K562 (cell line): ENCODE measurements at regions not wholly inside any gene's neighbourhood (a gene's known extent, or its start where the extent isn't known, plus 50 kb on each side); places are given as distances from the start of the nearest gene placed in this dataset.

Experiments used
- ATAC-seq: fragments of 200-7000 bp; cut with Tn5 transposase; 3 replicates; pipeline ENCODE4 v1.9.1; 2020; ENCODE audit warnings: moderate library complexity
- BruUV-seq: library from RNA; stranded (reverse); fragments of 400-500 nt; replicated peaks from 2 replicates; lab custom pipeline; 2021; lab: Mats Ljungman, UMichigan
- CTCF ChIA-PET: fragments of 300-600 bp; formaldehyde crosslinking; extraction: SDS; loops from one replicate; lab custom pipeline; 2021; ENCODE audit warnings: low intra/inter-chr PET ratio; lab: Yijun Ruan, JAX
- POLR2A ChIA-PET: fragments of 300-600, 350-650 bp; sonication (Branson Sonifier 250); formaldehyde crosslinking; extraction: SDS; loops from one replicate; lab custom pipeline; 2021; ENCODE audit warnings: antibody characterized with exemption, inconsistent platforms; lab: Yijun Ruan, JAX
- DNase-seq, 4 experiments: peaks; one replicate each; pipeline versions ENCODE4 v3.0.0 to v3.0.0-alpha.2; 2011 to 2018; ENCODE audit warnings: low spot score in 3 of 4, mixed read lengths in 3 of 4; ENCODE audit errors: extremely low read depth in 1 of 4
- FAIRE-seq: peaks from 2 replicates; lab custom pipeline; 2011; peaks lifted over from hg19 to GRCh38; lab: Jason Lieb, UNC
- H2AFZ ChIP-seq: 2 replicates; pipeline ENCODE4 v1.6.0; 2011; ENCODE audit warnings: low read depth, low read length, control low read depth, inconsistent platforms
- H3K27ac ChIP-seq: fragments of 200-600 bp; 3 replicates; pipeline ENCODE4 v1.8.0; 2011; ENCODE audit warnings: low read depth, mild to moderate bottlenecking, control low read depth, inconsistent platforms, low read length, moderate library complexity, mixed read lengths; ENCODE audit errors: extremely low read depth
- H3K27me3 ChIP-seq, 2 experiments: fragments of 300-600 bp in 1 of 2; 2 replicates in 1 of 2; 3 replicates in 1 of 2; pipeline versions ENCODE4 v1.6.0 to v1.8.0; 2011; ENCODE audit warnings: inconsistent platforms in 2 of 2, low read length in 2 of 2, mild to moderate bottlenecking in 1 of 2, mixed read lengths in 1 of 2, moderate library complexity in 1 of 2; ENCODE audit not compliant: control insufficient read depth in 2 of 2, insufficient read depth in 2 of 2
- H3K36me3 ChIP-seq: fragments of 300-600 bp; 3 replicates; pipeline ENCODE4 v1.8.0; 2011; ENCODE audit warnings: mild to moderate bottlenecking, low read length, inconsistent platforms; ENCODE audit not compliant: control insufficient read depth, insufficient read depth
- H3K4me1 ChIP-seq, 2 experiments: fragments of 200-600 bp in 1 of 2; replicated peaks in 1 of 2; 2 replicates in 1 of 2; 3 replicates in 1 of 2; pipeline versions ENCODE4 v1.5.1 to v1.8.0; 2011; ENCODE audit warnings: inconsistent platforms in 2 of 2, low read length in 2 of 2, mild to moderate bottlenecking in 1 of 2, mixed read lengths in 1 of 2, moderate library complexity in 1 of 2; ENCODE audit not compliant: control insufficient read depth in 2 of 2, insufficient read depth in 2 of 2
- H3K4me2 ChIP-seq: 2 replicates; pipeline ENCODE4 v1.6.1; 2011; ENCODE audit warnings: low read length, control low read depth, inconsistent platforms, mixed read lengths; ENCODE audit not compliant: insufficient read depth
- H3K4me3 ChIP-seq: fragments of 200-600 bp; sonication (generic), shearing (Covaris generic); 2 replicates; pipeline ENCODE4 v1.5.1; 2016; ENCODE audit warnings: control low read depth, inconsistent platforms
- H3K79me2 ChIP-seq: fragments of 200-600 bp; 3 replicates; pipeline ENCODE4 v1.8.0; 2011; ENCODE audit warnings: low read length, inconsistent platforms; ENCODE audit not compliant: control insufficient read depth, insufficient read depth
- H3K9ac ChIP-seq, 2 experiments: 2 replicates each; pipeline versions ENCODE4 v1.6.0 to v1.6.1; 2011; ENCODE audit warnings: low read depth in 2 of 2, low read length in 2 of 2, control low read depth in 1 of 2, inconsistent platforms in 1 of 2, mild to moderate bottlenecking in 1 of 2, mixed read lengths in 1 of 2; ENCODE audit not compliant: insufficient read depth in 1 of 2
- H3K9me1 ChIP-seq: one replicate; pipeline ENCODE4 v1.6.0; 2011; ENCODE audit warnings: inconsistent platforms, mild to moderate bottlenecking, low read length, moderate library complexity; ENCODE audit not compliant: control insufficient read depth, insufficient read depth
- H3K9me3 ChIP-seq: replicated peaks from 2 replicates; pipeline ENCODE4 v1.5.1; 2011; ENCODE audit warnings: low read depth, low read length, inconsistent platforms; ENCODE audit not compliant: control insufficient read depth, insufficient read depth
- H4K20me1 ChIP-seq: replicated peaks from 2 replicates; pipeline ENCODE4 v1.6.1; 2011; ENCODE audit warnings: low read length, inconsistent platforms, mixed read lengths; ENCODE audit not compliant: control insufficient read depth, insufficient read depth
- ATF2 ChIP-seq: sonication (generic); formaldehyde crosslinking; IDR thresholded peaks from 2 replicates; pipeline ENCODE4 v1.8.1; 2022; ENCODE audit warnings: missing genetic modification reagents
- ESRRB ChIP-seq: fragments of 250-450 bp; sonication (Bioruptor Pico); IDR thresholded peaks from 2 replicates; pipeline ENCODE4 v1.5.0; 2020; ENCODE audit warnings: mild to moderate bottlenecking, moderate library complexity, borderline replicate concordance
- MTA1 ChIP-seq: fragments of 450-650 bp; IDR thresholded peaks from 2 replicates; pipeline ENCODE4 v1.6.1; 2017; ENCODE audit warnings: borderline replicate concordance
- NFRKB ChIP-seq: fragments of 450-650 bp; IDR thresholded peaks from 2 replicates; pipeline ENCODE4 v1.6.1; 2016; ENCODE audit warnings: low read depth
- RCOR1 ChIP-seq, 2 experiments: IDR thresholded peaks; 2 replicates each; pipeline ENCODE4 v1.6.1; 2012; ENCODE audit warnings: low read depth in 2 of 2, low read length in 2 of 2, borderline replicate concordance in 1 of 2, improper control_type of control experiment in 1 of 2
- TEAD1 ChIP-seq, 2 experiments: fragments of 450-650 bp in 1 of 2; sonication (generic) in 1 of 2; formaldehyde crosslinking; IDR thresholded peaks; 2 replicates each; pipeline versions ENCODE4 v1.4.0 to v1.8.0; 2020 to 2022; ENCODE audit warnings: mild to moderate bottlenecking in 2 of 2, missing genetic modification reagents in 1 of 2
- THRB ChIP-seq: fragments of 450-650 bp; formaldehyde crosslinking; conservative IDR thresholded peaks from 2 replicates; pipeline ENCODE4 v1.4.0; 2022; ENCODE audit warnings: mild to moderate bottlenecking, missing genetic modification characterization
- ZNF41 ChIP-seq: fragments of 250-450 bp; sonication (Bioruptor Pico); conservative IDR thresholded peaks from 2 replicates; pipeline ENCODE4 v1.4.0; 2020; ENCODE audit warnings: mild to moderate bottlenecking
- ZNF655 ChIP-seq: fragments of 250-450 bp; sonication (Bioruptor Pico); IDR thresholded peaks from 2 replicates; pipeline ENCODE4 v1.5.0; 2021
- ZNF668 ChIP-seq: fragments of 250-450 bp; sonication (Bioruptor Pico); IDR thresholded peaks from 2 replicates; pipeline ENCODE4 v1.8.0; 2022; ENCODE audit warnings: mild to moderate bottlenecking, inconsistent platforms
- WGBS: fragments of 100-300 bp; shearing (Covaris generic); methylation state at CpG from one replicate; pipeline ENCODE4 v1.1.6; 2016; ENCODE audit warnings: low coverage, mixed read lengths; ENCODE audit not compliant: insufficient coverage; ENCODE audit errors: missing lambda C conversion rate; 5-methylcytosine and 5-hydroxymethylcytosine counted together
- in situ Hi-C: fragments of 300-500 bp; cut with MboI; formaldehyde crosslinking; loops from 4 replicates; pipeline ENCODE4 v1.15.0; 2018; ENCODE audit warnings: inconsistent platforms, mixed read lengths
- intact Hi-C: fragments of 100-400 bp; cut with micrococcal nuclease; formaldehyde crosslinking; loops from 2 replicates; pipeline ENCODE4 v1.14.2; 2022
- TF ChIP-seq, protein P1 (sequence below): fragments of 450-650 bp; formaldehyde crosslinking; IDR thresholded peaks from 2 replicates; pipeline ENCODE4 v1.4.0; 2022; ENCODE audit warnings: missing genetic modification characterization

GRCh38 chr1:209420276-209420675 is 163.2 kb upstream of the CAMK1G start:
- H3K79me2 ChIP-seq, result no peaks in the 10 kb centered on the region
- peaks cover 0 to 7% of the 10 kb centered on the region in 2 experiments; a peak in 1 of 5 replicates for H3K27me3 ChIP-seq
- in situ Hi-C loops, result no loop called here
- H3K4me2 ChIP-seq, result no peak overlapping the region
- H3K9ac ChIP-seq, result no peak overlapping the region
- H3K4me3 ChIP-seq, result no peak overlapping the region
- no peaks in the 10 kb centered on the region for H3K36me3 ChIP-seq
- H4K20me1 ChIP-seq, result no peaks in the 10 kb centered on the region; the same call in 1 of the 2 replicates
- H3K9me3 ChIP-seq, result no peaks in the 10 kb centered on the region
- FAIRE-seq, result no peak
- no peak for ATAC-seq
- TF ChIP-seq ZNF41 (CRISPR knock-in tag) (no peak), ZNF655 (CRISPR knock-in tag) (no peak), NFRKB (no peak), ATF2 (CRISPR knock-in tag) (no peak), ZNF668 (no peak), THRB (CRISPR knock-in tag) (no peak), TEAD1 (CRISPR knock-in tag; IDR thresholded peaks at IDR 0.05) (no peak), RCOR1 (IDR thresholded peaks at IDR 0.05; ENCODE audit: borderline replicate concordance in 1 of 2, low read depth in 2 of 2, low read length in 2 of 2) (no peak), ESRRB (no peak), MTA1 (no peak)
- TF ChIP-seq, protein P1, sequence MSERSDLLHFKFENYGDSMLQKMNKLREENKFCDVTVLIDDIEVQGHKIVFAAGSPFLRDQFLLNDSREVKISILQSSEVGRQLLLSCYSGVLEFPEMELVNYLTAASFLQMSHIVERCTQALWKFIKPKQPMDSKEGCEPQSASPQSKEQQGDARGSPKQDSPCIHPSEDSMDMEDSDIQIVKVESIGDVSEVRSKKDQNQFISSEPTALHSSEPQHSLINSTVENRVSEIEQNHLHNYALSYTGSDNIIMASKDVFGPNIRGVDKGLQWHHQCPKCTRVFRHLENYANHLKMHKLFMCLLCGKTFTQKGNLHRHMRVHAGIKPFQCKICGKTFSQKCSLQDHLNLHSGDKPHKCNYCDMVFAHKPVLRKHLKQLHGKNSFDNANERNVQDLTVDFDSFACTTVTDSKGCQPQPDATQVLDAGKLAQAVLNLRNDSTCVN (CRISPR knock-in tag), result no peak
- no TSS peak for BruUV-seq
- intact Hi-C loops, result no loop called here
- H3K4me1 ChIP-seq, result no peaks in the 10 kb centered on the region
- H3K27ac ChIP-seq, result no peak overlapping the region
- no peak for DNase-seq
- CTCF ChIA-PET, result no interaction called here
- H3K9me1 ChIP-seq, result no peaks in the 10 kb centered on the region
- 3% methylated on average over 4 of the region's 4 CpGs for WGBS
- no peak overlapping the region for H2AFZ ChIP-seq
- POLR2A ChIA-PET, result interaction anchor here (1.4 kb wide), 1 partner anchor 23 kb away, joined by 4 read pairs; no protein-coding TSS in a partner anchor
